ENCODE measurements at regions not wholly inside any gene's neighbourhood (a gene's known extent, or its start where the extent isn't known, plus 50 kb on each side); places are given as distances from the start of the nearest gene placed in this dataset.

GRCh38 chr4:97432551-97432950 lies 710.7 kb downstream of the STPG2 start:
- TF ChIP-seq POLR2AphosphoS5 (IDR thresholded peaks at IDR 0.05; ENCODE audit: low read depth, low read length), result no peak
- TF ChIP-seq CTCF (IDR thresholded peaks at IDR 0.05), result no peak
- no peak for TF ChIP-seq TCF7L2 (IDR thresholded peaks at IDR 0.05; ENCODE audit: low read depth, low read length)
- TF ChIP-seq REST (IDR thresholded peaks at IDR 0.05; ENCODE audit: insufficient read depth in 1 of 2, low read depth in 2 of 2, low read length in 1 of 2), result no peak

Measured in Panc1 (cell line).